ENCODE measurements at regions not wholly inside any gene's neighbourhood (a gene's known extent, or its start where the extent isn't known, plus 50 kb on each side); places are given as distances from the start of the nearest gene placed in this dataset.
"Not testable (repeated sequence)": the region's sequence is repeated elsewhere in the genome, so short reads cannot be mapped to it uniquely, and the experiment has no call there.

GRCh38 chr2:53211201-53211774 lies 556.3 kb upstream of the CHAC2 start:
- intact Hi-C loops (cut with micrococcal nuclease), result no loop called here
- no peaks in the 10 kb centered on the region for H3K36me3 Mint-ChIP-seq (ENCODE audit: low read depth)
- ChIA-PET POLR2A (no interaction called here), CTCF (no interaction called here)
- no peak for TF ChIP-seq CTCF (IDR thresholded peaks at IDR 0.05)
- no peaks in the 10 kb centered on the region for H3K27me3 Mint-ChIP-seq
- DNase-seq, result no peak
- H3K9me3 Mint-ChIP-seq, result peaks cover 16% of the 10 kb centered on the region
- no peak overlapping the region for H3K4me3 Mint-ChIP-seq
- H3K27ac Mint-ChIP-seq, result no peak overlapping the region
- no peak for ATAC-seq
- H3K4me1 Mint-ChIP-seq (ENCODE audit: low read depth), result no peaks in the 10 kb centered on the region

- Mint-ChIP-seq H3K27ac (no peak overlapping the region), H3K4me3 (no peak overlapping the region), H3K36me3 (ENCODE audit: low read depth) (no peaks in the 10 kb centered on the region), H3K9me3 (peaks cover 14% of the 10 kb centered on the region), H3K27me3 (no peaks in the 10 kb centered on the region), H3K4me1 (ENCODE audit: low read depth) (no peaks in the 10 kb centered on the region)
- intact Hi-C loops (cut with micrococcal nuclease), result no loop called here
- ATAC-seq (no peak), DNase-seq (no peak)
- no peak for TF ChIP-seq CTCF (IDR thresholded peaks at IDR 0.05)
- ChIA-PET CTCF (no interaction called here), POLR2A (no interaction called here)
Measured at GRCh38 chr2:53210538-53210937, 557.1 kb upstream of the CHAC2 start.

DNA sequence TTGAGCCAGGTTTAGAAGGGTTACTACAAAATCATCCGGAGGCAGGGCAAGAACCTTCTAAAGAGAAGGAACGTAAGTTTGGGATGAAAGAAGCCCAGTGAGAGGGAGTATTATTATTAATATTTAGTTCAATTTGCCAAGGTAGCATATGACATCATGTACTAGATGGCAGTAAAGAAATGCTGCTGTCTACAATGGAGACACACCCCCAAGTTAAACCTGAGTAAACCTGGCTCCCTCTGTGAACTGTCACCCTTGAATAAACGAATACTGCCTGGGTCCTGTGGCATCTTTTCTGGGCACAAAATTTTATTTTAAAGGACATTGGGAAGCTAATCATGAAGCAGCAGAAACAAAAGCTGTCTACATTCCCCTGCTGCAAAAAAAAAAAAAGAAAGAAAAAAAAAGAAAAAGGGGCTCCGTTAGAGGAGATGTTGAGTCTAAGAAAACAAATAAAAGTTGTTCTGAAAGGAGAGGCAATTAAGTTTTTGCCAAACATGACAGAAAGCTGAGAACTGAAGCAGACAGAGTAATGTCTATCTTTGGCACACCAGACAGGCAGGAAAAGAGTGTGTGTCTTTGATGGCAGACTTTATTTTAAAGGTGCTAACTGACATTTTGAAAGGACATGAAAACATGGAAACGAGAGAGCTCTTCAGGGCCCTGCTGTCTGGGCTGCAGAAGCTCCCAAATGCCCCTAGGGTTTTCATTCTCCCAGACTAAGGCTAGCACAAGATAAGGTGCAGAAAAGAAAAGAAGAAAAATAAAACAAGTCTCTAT lies 557.7 kb upstream of the CHAC2 start:
- intact Hi-C loops (cut with micrococcal nuclease), result no loop called here
- Mint-ChIP-seq H3K9me3 (peaks cover 11% of the 10 kb centered on the region), H3K27me3 (no peaks in the 10 kb centered on the region), H3K36me3 (ENCODE audit: low read depth) (no peaks in the 10 kb centered on the region), H3K27ac (no peak overlapping the region), H3K4me1 (ENCODE audit: low read depth) (no peaks in the 10 kb centered on the region), H3K4me3 (no peak overlapping the region)
- ATAC-seq (no peak), DNase-seq (no peak)
- CTCF ChIA-PET, result no interaction called here
- TF ChIP-seq CTCF (IDR thresholded peaks at IDR 0.05), result no peak
- POLR2A ChIA-PET, result interaction anchor here (0.6 kb wide), 1 partner anchor 634 kb away, joined by 3 read pairs; no protein-coding TSS in a partner anchor

- Mint-ChIP-seq H3K9me3 (peaks cover 3% of the 10 kb centered on the region), H3K36me3 (ENCODE audit: low read depth) (no peaks in the 10 kb centered on the region), H3K27me3 (no peaks in the 10 kb centered on the region), H3K4me3 (no peak overlapping the region), H3K27ac (no peak overlapping the region), H3K4me1 (ENCODE audit: low read depth) (no peaks in the 10 kb centered on the region)
- ChIA-PET CTCF (no interaction called here), POLR2A (no interaction called here)
- DNase-seq (no peak), ATAC-seq (no peak)
- TF ChIP-seq CTCF (IDR thresholded peaks at IDR 0.05), result no peak
- intact Hi-C loops (cut with micrococcal nuclease), result no loop called here
Measured at GRCh38 chr2:53208815-53209214, 558.8 kb upstream of the CHAC2 start.

GRCh38 chr2:53206226-53206625 lies 561.4 kb upstream of the CHAC2 start:
- ATAC-seq, result not testable (repeated sequence)

More at GRCh38 chr2:53206226-53206625, 561.4 kb upstream of the CHAC2 start:
- DNase-seq; CTCF ChIA-PET; intact Hi-C loops (cut with micrococcal nuclease); H3K9me3 Mint-ChIP-seq; H3K36me3 Mint-ChIP-seq (ENCODE audit: low read depth); POLR2A ChIA-PET; H3K27ac Mint-ChIP-seq; H3K27me3 Mint-ChIP-seq; H3K4me3 Mint-ChIP-seq; H3K4me1 Mint-ChIP-seq (ENCODE audit: low read depth): not testable (repeated sequence)
